ENCODE measurements at regions not wholly inside any gene's neighbourhood (a gene's known extent, or its start where the extent isn't known, plus 50 kb on each side); places are given as distances from the start of the nearest gene placed in this dataset.

- TF ChIP-seq GATA3 (IDR thresholded peaks at IDR 0.05; ENCODE audit: low read depth, low read length): no peak
- peak; percentile 39; the same call in 1 of the 2 replicates for TF ChIP-seq GATA2 (IDR thresholded peaks at IDR 0.05; ENCODE audit: low read depth, low read length)
Measured at GRCh38 chr2:175567435-175568061, 386.0 kb upstream of the ATP5MC3 start.

- TF ChIP-seq GATA3 (IDR thresholded peaks at IDR 0.05; ENCODE audit: low read depth, low read length) (no peak), GATA2 (IDR thresholded peaks at IDR 0.05; ENCODE audit: low read depth, low read length) (no peak)
Measured at GRCh38 chr2:175560521-175561169, 379.1 kb upstream of the ATP5MC3 start.

- TF ChIP-seq GATA3 (IDR thresholded peaks at IDR 0.05; ENCODE audit: low read depth, low read length) (no peak), GATA2 (IDR thresholded peaks at IDR 0.05; ENCODE audit: low read depth, low read length) (no peak)
Measured at GRCh38 chr2:175559613-175560012, 378.1 kb upstream of the ATP5MC3 start.

- no peak for TF ChIP-seq GATA2 (IDR thresholded peaks at IDR 0.05; ENCODE audit: low read depth, low read length)
- TF ChIP-seq GATA3 (IDR thresholded peaks at IDR 0.05; ENCODE audit: low read depth, low read length): no peak
Measured at GRCh38 chr2:175557810-175558377, 376.4 kb upstream of the ATP5MC3 start.

GRCh38 chr2:175553910-175554309, 372.4 kb upstream of the ATP5MC3 start:
- TF ChIP-seq GATA2 (IDR thresholded peaks at IDR 0.05; ENCODE audit: low read depth, low read length): no peak
- TF ChIP-seq GATA3 (IDR thresholded peaks at IDR 0.05; ENCODE audit: low read depth, low read length): no peak

- TF ChIP-seq GATA2 (IDR thresholded peaks at IDR 0.05; ENCODE audit: low read depth, low read length) (no peak), GATA3 (IDR thresholded peaks at IDR 0.05; ENCODE audit: low read depth, low read length) (no peak)
Measured at GRCh38 chr2:175552902-175553301, 371.4 kb upstream of the ATP5MC3 start.

- no peak for TF ChIP-seq GATA3 (IDR thresholded peaks at IDR 0.05; ENCODE audit: low read depth, low read length)
- TF ChIP-seq GATA2 (IDR thresholded peaks at IDR 0.05; ENCODE audit: low read depth, low read length): no peak
Measured at GRCh38 chr2:175540421-175540820, 358.9 kb upstream of the ATP5MC3 start.

- TF ChIP-seq GATA3 (IDR thresholded peaks at IDR 0.05; ENCODE audit: low read depth, low read length) (no peak), GATA2 (IDR thresholded peaks at IDR 0.05; ENCODE audit: low read depth, low read length) (no peak)
Measured at GRCh38 chr2:175539122-175539521, 357.6 kb upstream of the ATP5MC3 start.

GRCh38 chr2:175536059-175536458, 354.5 kb upstream of the ATP5MC3 start:
- TF ChIP-seq GATA3 (IDR thresholded peaks at IDR 0.05; ENCODE audit: low read depth, low read length) (no peak), GATA2 (IDR thresholded peaks at IDR 0.05; ENCODE audit: low read depth, low read length) (no peak)

- TF ChIP-seq GATA3 (IDR thresholded peaks at IDR 0.05; ENCODE audit: low read depth, low read length): no peak
- no peak for TF ChIP-seq GATA2 (IDR thresholded peaks at IDR 0.05; ENCODE audit: low read depth, low read length)
Measured at GRCh38 chr2:175535631-175536030, 354.1 kb upstream of the ATP5MC3 start.

GRCh38 chr2:175525975-175526374, 344.5 kb upstream of the ATP5MC3 start:
- no peak for TF ChIP-seq GATA2 (IDR thresholded peaks at IDR 0.05; ENCODE audit: low read depth, low read length)
- no peak for TF ChIP-seq GATA3 (IDR thresholded peaks at IDR 0.05; ENCODE audit: low read depth, low read length)

- TF ChIP-seq GATA3 (IDR thresholded peaks at IDR 0.05; ENCODE audit: low read depth, low read length) (no peak), GATA2 (IDR thresholded peaks at IDR 0.05; ENCODE audit: low read depth, low read length) (no peak)
Measured at GRCh38 chr2:175523001-175523400, 341.5 kb upstream of the ATP5MC3 start.

GRCh38 chr2:175518206-175518605, 336.7 kb upstream of the ATP5MC3 start:
- TF ChIP-seq GATA2 (IDR thresholded peaks at IDR 0.05; ENCODE audit: low read depth, low read length) (no peak), GATA3 (IDR thresholded peaks at IDR 0.05; ENCODE audit: low read depth, low read length) (no peak)

GRCh38 chr2:175516555-175516954, 335.0 kb upstream of the ATP5MC3 start:
- TF ChIP-seq GATA3 (IDR thresholded peaks at IDR 0.05; ENCODE audit: low read depth, low read length): no peak
- no peak for TF ChIP-seq GATA2 (IDR thresholded peaks at IDR 0.05; ENCODE audit: low read depth, low read length)

GRCh38 chr2:175500255-175500654, 318.7 kb upstream of the ATP5MC3 start:
- TF ChIP-seq GATA2 (IDR thresholded peaks at IDR 0.05; ENCODE audit: low read depth, low read length): no peak
- no peak for TF ChIP-seq GATA3 (IDR thresholded peaks at IDR 0.05; ENCODE audit: low read depth, low read length)

All from SH-SY5Y (cell line).